MG63 (cell line): ENCODE measurements at regions not wholly inside any gene's neighbourhood (a gene's known extent, or its start where the extent isn't known, plus 50 kb on each side); places are given as distances from the start of the nearest gene placed in this dataset.
A peak's percentile ranks its signal among the peaks of the same experiment; 100 is the strongest.

Source experiments
- DNase-seq: peaks from one replicate; pipeline ENCODE4 v3.0.0-alpha.2; 2020
- H3K27me3 ChIP-seq: fragments of 250-450 bp; sonication (Bioruptor Pico); 2 replicates; pipeline ENCODE4 v1.5.1; 2020; ENCODE audit warnings: mild to moderate bottlenecking, moderate library complexity
- H3K36me3 ChIP-seq: fragments of 250-450 bp; sonication (Bioruptor Pico); 2 replicates; pipeline ENCODE4 v1.5.1; 2020; ENCODE audit warnings: mild to moderate bottlenecking, moderate library complexity
- H3K4me3 ChIP-seq: fragments of 250-450 bp; sonication (Bioruptor Pico); 2 replicates; pipeline ENCODE4 v1.5.1; 2020; ENCODE audit warnings: mild to moderate bottlenecking, moderate library complexity
- H3K9me3 ChIP-seq: fragments of 250-450 bp; sonication (Bioruptor Pico); 2 replicates; pipeline ENCODE4 v1.5.1; 2020; ENCODE audit warnings: mild to moderate bottlenecking, moderate library complexity

- Histone ChIP-seq H3K9me3 (no peaks in the 10 kb centered on the region), H3K27me3 (no peaks in the 10 kb centered on the region), H3K36me3 (no peaks in the 10 kb centered on the region), H3K4me3 (no peak overlapping the region)
- DNase-seq = no peak
Observed at GRCh38 chr13:40379196-40379595, 287.2 kb downstream of the FOXO1 start.

DNA sequence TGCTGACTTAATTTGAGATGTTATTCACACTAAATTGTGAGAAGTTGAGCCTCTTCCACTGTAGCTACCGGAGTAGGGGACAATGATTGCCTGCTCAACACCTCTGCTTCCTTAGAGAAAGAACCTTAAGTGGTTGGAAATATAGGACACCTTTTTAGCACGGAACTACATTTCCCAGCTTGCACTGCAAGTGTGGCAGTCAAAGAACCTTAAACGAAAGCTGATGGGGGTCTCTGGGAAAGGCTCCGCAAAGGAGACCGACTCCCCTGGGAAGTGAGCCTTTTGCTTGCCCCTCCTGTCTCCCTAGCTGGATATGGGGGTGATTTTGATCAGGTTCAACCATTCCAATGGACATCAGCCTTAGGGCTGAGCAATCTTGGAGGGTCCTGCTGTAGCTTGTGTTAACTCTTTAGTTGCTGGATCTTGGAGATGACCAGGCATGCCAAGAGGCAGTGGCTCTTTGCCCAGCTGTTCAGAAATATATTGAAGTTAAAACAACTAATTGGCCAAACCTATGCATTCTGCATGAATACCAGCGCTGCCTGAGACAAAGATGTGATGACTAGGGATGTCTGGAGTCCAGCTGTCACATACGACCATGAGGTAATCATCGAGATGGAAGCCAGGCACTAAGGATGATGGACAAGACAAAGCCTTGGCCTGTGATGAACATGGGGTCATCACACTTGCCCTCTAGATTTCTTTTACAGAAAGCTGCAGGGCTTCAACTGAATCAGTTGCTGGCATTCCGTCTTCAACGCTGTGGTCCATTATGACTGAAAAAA, 286.5 kb downstream of the FOXO1 start:
- Histone ChIP-seq H3K9me3 (no peaks in the 10 kb centered on the region), H3K27me3 (no peaks in the 10 kb centered on the region), H3K36me3 (no peaks in the 10 kb centered on the region), H3K4me3 (no peak overlapping the region)
- DNase-seq = no peak

DNA sequence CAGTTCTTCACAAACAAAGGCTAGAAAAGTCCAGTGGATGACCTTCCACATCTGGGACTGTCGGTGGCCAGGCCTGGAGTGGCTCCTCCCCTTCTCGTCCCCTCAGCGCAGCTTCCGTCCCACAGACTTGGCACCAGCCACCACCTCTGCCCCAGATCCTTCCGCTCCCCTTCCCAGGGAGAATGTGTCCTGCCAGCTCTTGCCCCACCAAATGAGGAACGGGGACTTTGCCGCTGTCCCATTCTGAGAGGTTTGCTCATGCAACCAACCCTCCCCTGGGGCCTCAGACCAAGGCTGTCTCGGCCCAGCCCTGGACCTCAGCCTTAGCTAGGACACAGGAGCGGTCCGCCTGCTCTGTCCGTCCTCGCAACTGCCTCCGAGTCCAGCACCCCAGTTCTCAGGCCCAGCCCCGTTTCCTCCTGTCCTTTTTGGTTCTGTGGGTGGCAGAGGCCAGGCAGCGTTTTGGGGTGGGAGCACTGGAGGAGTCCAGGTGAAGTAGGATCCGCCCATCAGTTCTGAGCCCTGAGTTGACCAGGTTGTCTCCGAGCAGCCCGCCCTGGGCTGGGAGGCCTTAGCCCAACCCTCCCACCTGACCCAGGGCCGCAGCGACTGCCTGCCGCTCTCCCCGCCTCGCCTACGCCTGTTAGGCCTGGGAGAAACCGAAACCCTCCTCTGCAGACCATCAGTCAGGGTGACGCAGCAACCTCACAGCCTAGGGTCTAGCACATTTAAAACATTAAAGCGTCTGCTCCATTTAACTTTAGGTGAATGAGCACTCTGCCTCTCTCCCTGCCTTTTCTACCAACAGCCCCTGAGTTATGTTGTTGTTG, 284.3 kb downstream of the FOXO1 start:
- Histone ChIP-seq H3K36me3 (no peaks in the 10 kb centered on the region), H3K27me3 (no peaks in the 10 kb centered on the region), H3K9me3 (no peaks in the 10 kb centered on the region), H3K4me3 (no peak overlapping the region)
- DNase-seq = no peak

DNA sequence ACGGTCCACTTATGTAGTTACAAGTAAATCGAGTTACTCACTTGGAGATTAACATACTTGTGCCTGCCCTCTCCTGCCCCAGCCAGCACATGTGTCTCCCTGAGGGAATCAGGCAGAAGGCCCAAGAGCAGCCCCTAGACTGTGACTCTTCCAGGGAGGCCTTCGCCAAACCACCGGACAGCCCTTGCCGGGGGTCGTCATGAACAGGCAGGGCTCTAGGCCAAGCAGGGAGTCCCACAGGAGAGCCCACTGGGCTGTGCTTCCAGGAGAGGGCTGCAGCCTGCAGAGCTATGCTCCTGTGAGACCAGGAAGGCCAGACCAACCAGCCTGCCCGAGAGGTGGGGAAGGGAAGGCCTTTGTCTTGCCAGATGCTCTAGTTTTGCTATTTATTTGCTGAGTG, 283.3 kb downstream of the FOXO1 start:
- no peak overlapping the region for H3K4me3 ChIP-seq
- no peaks in the 10 kb centered on the region for H3K36me3 ChIP-seq
- no peak for DNase-seq
- no peaks in the 10 kb centered on the region for H3K9me3 ChIP-seq
- no peaks in the 10 kb centered on the region for H3K27me3 ChIP-seq

DNA sequence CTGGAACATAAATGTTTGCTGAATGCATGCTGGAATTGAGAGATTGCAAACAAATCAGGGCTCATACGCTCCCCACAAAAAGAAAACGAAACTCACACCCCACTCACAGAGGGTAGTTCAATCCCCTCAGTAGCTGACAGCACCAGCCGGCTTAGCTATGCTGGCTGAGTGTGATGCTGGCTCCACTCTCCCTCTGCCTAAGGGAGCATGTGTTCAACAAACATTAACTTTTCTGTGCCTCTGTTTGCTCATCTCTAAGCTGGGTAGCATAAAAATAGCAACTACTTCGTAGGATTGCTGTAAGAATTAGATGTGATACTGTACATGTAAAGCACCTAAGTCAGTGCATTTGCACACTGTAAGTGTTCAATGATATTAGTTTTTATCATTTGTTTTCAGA, 282.6 kb downstream of the FOXO1 start:
- DNase-seq = no peak
- Histone ChIP-seq H3K27me3 (no peaks in the 10 kb centered on the region), H3K9me3 (no peaks in the 10 kb centered on the region), H3K4me3 (no peak overlapping the region), H3K36me3 (no peaks in the 10 kb centered on the region)

GRCh38 chr13:40384976-40385857, 281.2 kb downstream of the FOXO1 start:
- no peak overlapping the region for H3K4me3 ChIP-seq
- DNase-seq = no peak
- H3K36me3 ChIP-seq = no peaks in the 10 kb centered on the region
- no peaks in the 10 kb centered on the region for H3K27me3 ChIP-seq
- no peaks in the 10 kb centered on the region for H3K9me3 ChIP-seq

DNA sequence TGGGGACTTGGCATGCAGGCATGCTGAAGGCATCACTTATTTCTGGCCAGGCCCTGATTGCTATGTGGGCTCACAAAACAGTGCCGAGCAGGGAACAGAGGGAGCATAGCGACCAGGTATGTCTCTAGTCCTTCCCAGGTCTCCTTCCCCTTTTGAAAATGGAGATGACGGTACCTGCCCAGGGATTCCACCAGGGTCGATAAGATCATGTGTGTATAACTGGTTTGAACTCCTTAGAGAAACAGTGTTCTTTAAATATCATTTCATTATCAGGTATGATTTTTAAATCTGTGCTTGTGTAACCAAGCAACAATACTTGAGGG, 280.6 kb downstream of the FOXO1 start:
- H3K36me3 ChIP-seq = no peaks in the 10 kb centered on the region
- no peaks in the 10 kb centered on the region for H3K9me3 ChIP-seq
- no peak overlapping the region for H3K4me3 ChIP-seq
- DNase-seq = no peak
- no peaks in the 10 kb centered on the region for H3K27me3 ChIP-seq

DNA sequence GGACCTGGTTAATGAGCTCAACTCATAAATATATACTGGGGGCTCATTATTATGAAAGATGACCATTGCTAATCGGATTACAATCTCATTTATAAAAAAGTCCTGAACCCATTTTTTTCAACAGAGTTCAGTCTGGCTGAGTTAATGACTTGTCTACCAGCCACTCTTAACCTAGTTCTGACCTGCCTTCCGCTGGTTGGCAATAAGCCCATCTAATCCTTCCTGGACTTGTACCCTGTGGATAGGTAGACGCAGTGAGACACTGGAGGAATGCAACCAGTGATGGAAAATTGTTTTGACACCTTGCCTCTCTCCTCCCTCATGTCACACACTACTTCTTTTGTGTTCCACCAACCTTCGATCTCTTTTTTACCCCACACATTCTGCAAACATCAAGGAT, 279.9 kb downstream of the FOXO1 start:
- DNase-seq = no peak
- Histone ChIP-seq H3K36me3 (no peaks in the 10 kb centered on the region), H3K9me3 (no peaks in the 10 kb centered on the region), H3K4me3 (no peak overlapping the region), H3K27me3 (no peaks in the 10 kb centered on the region)

DNA sequence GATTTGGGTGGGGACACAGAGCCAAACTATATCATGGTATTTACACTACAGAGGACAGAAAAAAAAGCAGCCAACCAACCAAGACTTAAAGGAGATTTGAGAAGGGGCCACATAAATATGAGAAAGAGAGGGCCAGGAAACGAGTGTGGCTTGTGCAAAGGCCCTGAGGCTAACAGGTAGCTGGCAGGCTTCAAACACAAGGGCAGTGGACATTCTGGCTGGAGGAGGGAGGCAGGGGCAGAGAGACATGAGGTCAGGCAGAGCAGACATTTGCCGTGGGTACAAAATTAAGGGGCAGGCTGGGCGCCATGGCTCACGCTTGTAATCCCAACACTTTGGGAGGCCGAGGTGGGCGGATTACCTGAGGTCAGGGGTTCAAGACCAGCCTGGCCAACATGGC, 278.7 kb downstream of the FOXO1 start:
- Histone ChIP-seq H3K27me3 (no peaks in the 10 kb centered on the region), H3K9me3 (no peaks in the 10 kb centered on the region), H3K4me3 (no peak overlapping the region), H3K36me3 (no peaks in the 10 kb centered on the region)
- DNase-seq = no peak

- H3K9me3 ChIP-seq = no peaks in the 10 kb centered on the region
- no peaks in the 10 kb centered on the region for H3K36me3 ChIP-seq
- H3K27me3 ChIP-seq = no peaks in the 10 kb centered on the region
- peak; percentile 58 for DNase-seq
- no peak overlapping the region for H3K4me3 ChIP-seq
Observed at GRCh38 chr13:40388617-40389016, 277.8 kb downstream of the FOXO1 start.

DNA sequence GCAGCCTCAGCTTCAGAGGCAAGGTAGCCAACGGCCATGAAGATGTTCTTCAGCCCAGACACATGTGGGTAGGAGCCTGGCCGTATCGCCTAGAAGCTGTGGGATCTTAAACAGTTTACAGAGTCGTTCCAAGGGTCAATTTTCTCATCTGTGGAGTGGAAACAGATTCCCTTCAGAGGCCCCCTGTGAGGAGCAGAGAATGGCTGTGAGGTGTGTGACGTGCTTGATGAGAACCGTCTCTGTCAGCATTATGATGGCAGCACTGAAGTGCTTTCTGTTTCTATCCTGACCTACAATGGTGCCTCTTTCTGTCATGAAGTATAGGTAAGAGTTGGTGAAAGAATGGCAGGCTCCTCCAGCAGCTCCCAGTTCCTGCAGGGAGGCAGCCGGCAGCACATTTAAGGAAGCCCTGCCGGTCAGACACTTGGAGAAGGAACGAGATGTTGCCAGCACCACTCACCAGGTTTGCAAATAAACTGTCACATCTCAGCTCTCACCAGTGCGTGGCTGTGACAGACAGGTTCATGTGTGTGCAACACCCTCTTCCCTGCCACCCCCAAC, 277.3 kb downstream of the FOXO1 start:
- no peak overlapping the region for H3K4me3 ChIP-seq
- no peak for DNase-seq
- H3K9me3 ChIP-seq = no peaks in the 10 kb centered on the region
- H3K27me3 ChIP-seq = no peaks in the 10 kb centered on the region
- no peaks in the 10 kb centered on the region for H3K36me3 ChIP-seq

- Histone ChIP-seq H3K27me3 (no peaks in the 10 kb centered on the region), H3K4me3 (no peak overlapping the region), H3K9me3 (no peaks in the 10 kb centered on the region), H3K36me3 (no peaks in the 10 kb centered on the region)
- no peak for DNase-seq
Observed at GRCh38 chr13:40390401-40390916, 276.0 kb downstream of the FOXO1 start.

DNA sequence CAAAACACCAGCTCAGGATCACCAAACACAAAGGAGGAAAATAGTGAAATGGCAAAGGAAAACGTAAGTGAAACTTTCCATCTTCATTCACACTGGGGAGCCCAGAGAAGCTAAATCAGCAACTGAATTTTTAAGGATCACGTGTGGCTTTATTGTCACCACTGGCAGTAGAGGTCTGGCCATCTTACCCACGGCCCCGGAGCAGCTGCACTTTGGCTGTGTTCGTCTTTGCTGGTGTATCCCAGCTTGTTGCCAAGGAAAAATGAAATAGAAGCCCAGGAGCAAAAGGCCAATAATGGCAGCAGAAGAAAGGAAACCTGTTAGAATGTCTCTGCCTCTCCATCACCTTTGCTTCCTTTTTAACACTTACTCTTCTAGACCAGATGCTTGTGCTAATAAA, 274.7 kb downstream of the FOXO1 start:
- no peak for DNase-seq
- Histone ChIP-seq H3K9me3 (no peaks in the 10 kb centered on the region), H3K36me3 (no peaks in the 10 kb centered on the region), H3K4me3 (no peak overlapping the region), H3K27me3 (no peaks in the 10 kb centered on the region)

- H3K27me3 ChIP-seq = no peaks in the 10 kb centered on the region
- no peaks in the 10 kb centered on the region for H3K36me3 ChIP-seq
- DNase-seq = no peak
Observed at GRCh38 chr13:40394304-40394985, 272.0 kb downstream of the FOXO1 start.

GRCh38 chr13:40398065-40398464, 268.4 kb downstream of the FOXO1 start:
- no peak for DNase-seq
- Histone ChIP-seq H3K27me3 (no peaks in the 10 kb centered on the region), H3K4me3 (no peak overlapping the region), H3K9me3 (no peaks in the 10 kb centered on the region), H3K36me3 (no peaks in the 10 kb centered on the region)

More at GRCh38 chr13:40394304-40394985, 272.0 kb downstream of the FOXO1 start:
- Histone ChIP-seq H3K9me3 (no peaks in the 10 kb centered on the region), H3K4me3 (no peak overlapping the region)

DNA sequence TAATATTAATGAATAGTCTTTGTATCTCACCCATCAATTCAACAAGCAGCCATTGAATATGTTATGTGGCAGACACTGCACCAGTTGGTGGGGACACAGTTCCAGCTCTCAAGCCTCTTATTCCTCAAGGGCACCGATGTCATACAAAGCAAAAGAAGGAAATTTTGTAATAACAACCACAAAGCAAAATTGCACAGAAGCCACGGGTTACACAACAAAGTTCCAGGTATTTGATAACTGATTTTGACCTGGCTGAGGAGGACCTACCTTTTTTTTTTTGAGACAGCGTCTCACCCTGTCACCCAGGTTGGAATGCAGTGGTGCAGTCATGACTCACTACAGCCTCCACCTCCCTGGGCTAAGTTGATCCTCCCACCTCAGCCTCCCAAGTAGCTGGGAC, 266.7 kb downstream of the FOXO1 start:
- H3K4me3 ChIP-seq = no peak overlapping the region
- H3K27me3 ChIP-seq = no peaks in the 10 kb centered on the region
- no peaks in the 10 kb centered on the region for H3K36me3 ChIP-seq
- no peaks in the 10 kb centered on the region for H3K9me3 ChIP-seq
- DNase-seq = no peak
